ENCODE measurements at regions not wholly inside any gene's neighbourhood (a gene's known extent, or its start where the extent isn't known, plus 50 kb on each side); places are given as distances from the start of the nearest gene placed in this dataset.

GRCh38 chr1:90501281-90501680 is 215.8 kb downstream of the BARHL2 start (continued):
- no peak for TF ChIP-seq POLR2AphosphoS2 (IDR thresholded peaks at IDR 0.05; ENCODE audit: low read depth, low read length)
- TF ChIP-seq ZNF576 (CRISPR knock-in tag; IDR thresholded peaks at IDR 0.05) = no peak
- no peak for TF ChIP-seq ZNF572 (CRISPR knock-in tag; IDR thresholded peaks at IDR 0.05)
- TF ChIP-seq ATAD3A (CRISPR knock-in tag; IDR thresholded peaks at IDR 0.05) = no peak
- TF ChIP-seq, protein P1, sequence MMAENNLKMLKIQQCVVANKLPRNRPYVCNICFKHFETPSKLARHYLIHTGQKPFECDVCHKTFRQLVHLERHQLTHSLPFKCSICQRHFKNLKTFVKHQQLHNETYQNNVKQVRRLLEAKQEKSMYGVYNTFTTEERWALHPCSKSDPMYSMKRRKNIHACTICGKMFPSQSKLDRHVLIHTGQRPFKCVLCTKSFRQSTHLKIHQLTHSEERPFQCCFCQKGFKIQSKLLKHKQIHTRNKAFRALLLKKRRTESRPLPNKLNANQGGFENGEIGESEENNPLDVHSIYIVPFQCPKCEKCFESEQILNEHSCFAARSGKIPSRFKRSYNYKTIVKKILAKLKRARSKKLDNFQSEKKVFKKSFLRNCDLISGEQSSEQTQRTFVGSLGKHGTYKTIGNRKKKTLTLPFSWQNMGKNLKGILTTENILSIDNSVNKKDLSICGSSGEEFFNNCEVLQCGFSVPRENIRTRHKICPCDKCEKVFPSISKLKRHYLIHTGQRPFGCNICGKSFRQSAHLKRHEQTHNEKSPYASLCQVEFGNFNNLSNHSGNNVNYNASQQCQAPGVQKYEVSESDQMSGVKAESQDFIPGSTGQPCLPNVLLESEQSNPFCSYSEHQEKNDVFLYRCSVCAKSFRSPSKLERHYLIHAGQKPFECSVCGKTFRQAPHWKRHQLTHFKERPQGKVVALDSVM (CRISPR knock-in tag; IDR thresholded peaks at IDR 0.05) = no peak

- ChIA-PET CTCF (ENCODE audit: low intra/inter-chr PET ratio, low total read pairs) (no interaction called here), POLR2A (no interaction called here)
- Histone ChIP-seq H2AFZ (ENCODE audit: low read length) (no peak overlapping the region), H3K9ac (ENCODE audit: insufficient read depth, low read depth, low read length) (no peak overlapping the region), H3K4me1 (ENCODE audit: insufficient read depth, low read length) (no peaks in the 10 kb centered on the region), H3K79me2 (ENCODE audit: insufficient read depth, low read length) (no peaks in the 10 kb centered on the region), H3K4me2 (ENCODE audit: low read depth, low read length) (no peak overlapping the region), H3K27me3 (ENCODE audit: control insufficient read depth in 1 of 2, insufficient read depth in 2 of 2, low read length in 2 of 2) (0 out of 5 replicates have a peak, but pooled peaks cover 0 to 4% of the 10 kb centered on the region in 2 experiments), H3K36me3 (replicated peaks in 1 of 2; ENCODE audit: control insufficient read depth in 1 of 2, insufficient read depth in 2 of 2, low read length in 2 of 2) (no peaks in the 10 kb centered on the region), H4K20me1 (ENCODE audit: insufficient read depth, low read length) (no peaks in the 10 kb centered on the region), H3K4me3 (replicated peaks in 1 of 3; ENCODE audit: insufficient read depth in 1 of 3, low read depth in 2 of 3, low read length in 3 of 3) (no peak overlapping the region), H3K9me3 (ENCODE audit: low read length) (no peaks in the 10 kb centered on the region), H3K27ac (ENCODE audit: extremely low read length, insufficient read depth, low read length) (no peak overlapping the region)
- in situ Hi-C loops (cut with HindIII; ENCODE audit: extremely low pct_ligation_motif_present, low pct_unique_long_range_greater_than_20kb) (no loop called here), intact Hi-C loops (cut with micrococcal nuclease; ENCODE audit: unreplicated experiment) (no loop called here)
- DNase-seq (ENCODE audit: low spot score) (no peak), FAIRE-seq (no peak), ATAC-seq (no peak)
- no TSS peak for BruUV-seq (replicated peaks)
- 24% methylated on average over 9 of the region's 11 CpGs for WGBS (ENCODE audit: low lambda C conversion rate)
- TF ChIP-seq, protein P2, sequence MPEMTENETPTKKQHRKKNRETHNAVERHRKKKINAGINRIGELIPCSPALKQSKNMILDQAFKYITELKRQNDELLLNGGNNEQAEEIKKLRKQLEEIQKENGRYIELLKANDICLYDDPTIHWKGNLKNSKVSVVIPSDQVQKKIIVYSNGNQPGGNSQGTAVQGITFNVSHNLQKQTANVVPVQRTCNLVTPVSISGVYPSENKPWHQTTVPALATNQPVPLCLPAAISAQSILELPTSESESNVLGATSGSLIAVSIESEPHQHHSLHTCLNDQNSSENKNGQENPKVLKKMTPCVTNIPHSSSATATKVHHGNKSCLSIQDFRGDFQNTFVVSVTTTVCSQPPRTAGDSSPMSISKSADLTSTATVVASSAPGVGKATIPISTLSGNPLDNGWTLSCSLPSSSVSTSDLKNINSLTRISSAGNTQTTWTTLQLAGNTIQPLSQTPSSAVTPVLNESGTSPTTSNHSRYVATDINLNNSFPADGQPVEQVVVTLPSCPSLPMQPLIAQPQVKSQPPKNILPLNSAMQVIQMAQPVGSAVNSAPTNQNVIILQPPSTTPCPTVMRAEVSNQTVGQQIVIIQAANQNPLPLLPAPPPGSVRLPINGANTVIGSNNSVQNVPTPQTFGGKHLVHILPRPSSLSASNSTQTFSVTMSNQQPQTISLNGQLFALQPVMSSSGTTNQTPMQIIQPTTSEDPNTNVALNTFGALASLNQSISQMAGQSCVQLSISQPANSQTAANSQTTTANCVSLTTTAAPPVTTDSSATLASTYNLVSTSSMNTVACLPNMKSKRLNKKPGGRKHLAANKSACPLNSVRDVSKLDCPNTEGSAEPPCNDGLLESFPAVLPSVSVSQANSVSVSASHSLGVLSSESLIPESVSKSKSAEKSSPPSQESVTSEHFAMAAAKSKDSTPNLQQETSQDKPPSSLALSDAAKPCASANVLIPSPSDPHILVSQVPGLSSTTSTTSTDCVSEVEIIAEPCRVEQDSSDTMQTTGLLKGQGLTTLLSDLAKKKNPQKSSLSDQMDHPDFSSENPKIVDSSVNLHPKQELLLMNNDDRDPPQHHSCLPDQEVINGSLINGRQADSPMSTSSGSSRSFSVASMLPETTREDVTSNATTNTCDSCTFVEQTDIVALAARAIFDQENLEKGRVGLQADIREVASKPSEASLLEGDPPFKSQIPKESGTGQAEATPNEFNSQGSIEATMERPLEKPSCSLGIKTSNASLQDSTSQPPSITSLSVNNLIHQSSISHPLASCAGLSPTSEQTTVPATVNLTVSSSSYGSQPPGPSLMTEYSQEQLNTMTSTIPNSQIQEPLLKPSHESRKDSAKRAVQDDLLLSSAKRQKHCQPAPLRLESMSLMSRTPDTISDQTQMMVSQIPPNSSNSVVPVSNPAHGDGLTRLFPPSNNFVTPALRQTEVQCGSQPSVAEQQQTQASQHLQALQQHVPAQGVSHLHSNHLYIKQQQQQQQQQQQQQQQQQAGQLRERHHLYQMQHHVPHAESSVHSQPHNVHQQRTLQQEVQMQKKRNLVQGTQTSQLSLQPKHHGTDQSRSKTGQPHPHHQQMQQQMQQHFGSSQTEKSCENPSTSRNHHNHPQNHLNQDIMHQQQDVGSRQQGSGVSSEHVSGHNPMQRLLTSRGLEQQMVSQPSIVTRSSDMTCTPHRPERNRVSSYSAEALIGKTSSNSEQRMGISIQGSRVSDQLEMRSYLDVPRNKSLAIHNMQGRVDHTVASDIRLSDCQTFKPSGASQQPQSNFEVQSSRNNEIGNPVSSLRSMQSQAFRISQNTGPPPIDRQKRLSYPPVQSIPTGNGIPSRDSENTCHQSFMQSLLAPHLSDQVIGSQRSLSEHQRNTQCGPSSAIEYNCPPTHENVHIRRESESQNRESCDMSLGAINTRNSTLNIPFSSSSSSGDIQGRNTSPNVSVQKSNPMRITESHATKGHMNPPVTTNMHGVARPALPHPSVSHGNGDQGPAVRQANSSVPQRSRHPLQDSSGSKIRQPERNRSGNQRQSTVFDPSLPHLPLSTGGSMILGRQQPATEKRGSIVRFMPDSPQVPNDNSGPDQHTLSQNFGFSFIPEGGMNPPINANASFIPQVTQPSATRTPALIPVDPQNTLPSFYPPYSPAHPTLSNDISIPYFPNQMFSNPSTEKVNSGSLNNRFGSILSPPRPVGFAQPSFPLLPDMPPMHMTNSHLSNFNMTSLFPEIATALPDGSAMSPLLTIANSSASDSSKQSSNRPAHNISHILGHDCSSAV (CRISPR knock-in tag; IDR thresholded peaks at IDR 0.05; ENCODE audit: borderline replicate concordance) = no peak
- TF ChIP-seq, protein P3, sequence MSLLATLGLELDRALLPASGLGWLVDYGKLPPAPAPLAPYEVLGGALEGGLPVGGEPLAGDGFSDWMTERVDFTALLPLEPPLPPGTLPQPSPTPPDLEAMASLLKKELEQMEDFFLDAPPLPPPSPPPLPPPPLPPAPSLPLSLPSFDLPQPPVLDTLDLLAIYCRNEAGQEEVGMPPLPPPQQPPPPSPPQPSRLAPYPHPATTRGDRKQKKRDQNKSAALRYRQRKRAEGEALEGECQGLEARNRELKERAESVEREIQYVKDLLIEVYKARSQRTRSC (CRISPR knock-in tag; IDR thresholded peaks at IDR 0.05; ENCODE audit: low read depth) = no peak
- no peak for TF ChIP-seq HMG20A (CRISPR knock-in tag; IDR thresholded peaks at IDR 0.05; ENCODE audit: borderline replicate concordance)
- no peak for TF ChIP-seq DR1 (CRISPR knock-in tag; IDR thresholded peaks at IDR 0.05)
- TF ChIP-seq JDP2 (CRISPR knock-in tag; IDR thresholded peaks at IDR 0.05; ENCODE audit: borderline replicate concordance) = no peak
- no peak for TF ChIP-seq KAT2B (IDR thresholded peaks at IDR 0.05; ENCODE audit: borderline replicate concordance, low read depth, low read length)
- no peak for TF ChIP-seq TBX3 (IDR thresholded peaks at IDR 0.05; ENCODE audit: borderline replicate concordance)
- no peak for TF ChIP-seq MAFF (IDR thresholded peaks at IDR 0.05; ENCODE audit: low read depth, low read length)
Observed at GRCh38 chr1:90494748-90495282, 222.3 kb downstream of the BARHL2 start.

Measured in HepG2 (cell line).